Loucy (cell line): ENCODE measurements at regions not wholly inside any gene's neighbourhood (a gene's known extent, or its start where the extent isn't known, plus 50 kb on each side); places are given as distances from the start of the nearest gene placed in this dataset.

Experiments used
- H2AFZ ChIP-seq: fragments of 200-600 bp; sonication (generic); 2 replicates; pipeline ENCODE4 v1.6.0; 2016; ENCODE audit warnings: antibody characterized with exemption, mild to moderate bottlenecking, low read length, moderate library complexity
- H3F3A ChIP-seq: fragments of 200-600 bp; 2 replicates; pipeline ENCODE4 v1.6.0; 2016; ENCODE audit warnings: antibody characterized with exemption, low read depth, mild to moderate bottlenecking
- H3K27me3 ChIP-seq: fragments of 200-600 bp; sonication (generic); 2 replicates; pipeline ENCODE4 v1.6.1; 2014; ENCODE audit warnings: low read length, mild to moderate bottlenecking; ENCODE audit not compliant: insufficient read depth, poor library complexity, severe bottlenecking
- H3K36me3 ChIP-seq: fragments of 200-600 bp; sonication (generic); 2 replicates; pipeline ENCODE4 v1.6.1; 2016; ENCODE audit warnings: low read length; ENCODE audit not compliant: insufficient read depth
- H3K4me1 ChIP-seq: fragments of 200-600 bp; sonication (generic); 2 replicates; pipeline ENCODE4 v1.5.1; 2014; ENCODE audit warnings: low read length, mild to moderate bottlenecking; ENCODE audit not compliant: insufficient read depth, poor library complexity, severe bottlenecking
- H3K4me2 ChIP-seq: fragments of 200-600 bp; sonication (generic); 2 replicates; pipeline ENCODE4 v1.6.0; 2014; ENCODE audit warnings: antibody characterized with exemption, low read length, low read depth, mild to moderate bottlenecking; ENCODE audit not compliant: poor library complexity, severe bottlenecking
- H3K4me3 ChIP-seq: fragments of 200-600 bp; sonication (generic); 2 replicates; pipeline ENCODE4 v1.5.1; 2014; ENCODE audit warnings: low read length, mild to moderate bottlenecking, mixed read lengths; ENCODE audit not compliant: poor library complexity, severe bottlenecking
- H3K79me2 ChIP-seq: fragments of 200-600 bp; sonication (generic); 2 replicates; pipeline ENCODE4 v1.6.1; 2014; ENCODE audit warnings: low read length; ENCODE audit not compliant: insufficient read depth
- H3K9ac ChIP-seq: fragments of 200-600 bp; sonication (generic); 2 replicates; pipeline ENCODE4 v1.6.0; 2014; ENCODE audit warnings: mild to moderate bottlenecking, low read depth, low read length, moderate library complexity; ENCODE audit not compliant: poor library complexity, severe bottlenecking
- H3K9me2 ChIP-seq: fragments of 200-600 bp; sonication (generic); replicated peaks from 2 replicates; pipeline ENCODE4 v1.6.1; 2016; ENCODE audit warnings: low read depth, low read length, mixed read lengths
- H3K9me3 ChIP-seq: fragments of 200-600 bp; sonication (generic); 2 replicates; pipeline ENCODE4 v1.6.1; 2014; ENCODE audit warnings: mild to moderate bottlenecking, antibody characterized with exemption, low read length, low read depth; ENCODE audit not compliant: insufficient read depth
- H4K20me1 ChIP-seq: fragments of 200-600 bp; sonication (generic); 2 replicates; pipeline ENCODE4 v1.6.0; 2014; ENCODE audit warnings: antibody characterized with exemption, low read length, mild to moderate bottlenecking; ENCODE audit not compliant: insufficient read depth, poor library complexity, severe bottlenecking
- CTCF ChIP-seq: fragments of 200-600 bp; sonication (generic); conservative IDR thresholded peaks from 2 replicates; pipeline ENCODE4 v1.5.1; 2014; ENCODE audit warnings: mild to moderate bottlenecking, antibody characterized with exemption, low read length
- EZH2phosphoT487 ChIP-seq: fragments of 200-600 bp; IDR thresholded peaks from 2 replicates; pipeline ENCODE4 v1.6.1; 2018; ENCODE audit warnings: antibody characterized with exemption, mild to moderate bottlenecking, moderate library complexity, borderline replicate concordance

- H3K4me2 ChIP-seq: no peak overlapping the region
- no peak overlapping the region for H3K4me3 ChIP-seq
- H2AFZ ChIP-seq: no peak overlapping the region
Measured at GRCh38 chr3:22045882-22046281, 294.9 kb upstream of the ZNF385D start.

GRCh38 chr3:22063500-22063899 lies 312.5 kb upstream of the ZNF385D start:
- Histone ChIP-seq H3K9me3 (no peaks in the 10 kb centered on the region), H3K27me3 (no peaks in the 10 kb centered on the region), H3K4me3 (no peak overlapping the region), H3K36me3 (no peaks in the 10 kb centered on the region), H4K20me1 (no peaks in the 10 kb centered on the region), H3K9me2 (no peaks in the 10 kb centered on the region), H3K9ac (no peak overlapping the region), H3F3A (no peaks in the 10 kb centered on the region), H3K4me2 (no peak overlapping the region), H2AFZ (no peak overlapping the region), H3K79me2 (no peaks in the 10 kb centered on the region), H3K4me1 (no peaks in the 10 kb centered on the region)
- TF ChIP-seq CTCF (no peak), EZH2phosphoT487 (no peak)

More at GRCh38 chr3:22045882-22046281, 294.9 kb upstream of the ZNF385D start:
- H3K27me3 ChIP-seq: no peaks in the 10 kb centered on the region
- no peaks in the 10 kb centered on the region for H3K79me2 ChIP-seq
- TF ChIP-seq EZH2phosphoT487 (no peak), CTCF (no peak)
- H3K36me3 ChIP-seq: no peaks in the 10 kb centered on the region
- H3K9ac ChIP-seq: no peak overlapping the region
- H3K4me1 ChIP-seq: no peaks in the 10 kb centered on the region
- H3K9me3 ChIP-seq: no peaks in the 10 kb centered on the region
- H4K20me1 ChIP-seq: no peaks in the 10 kb centered on the region
- no peaks in the 10 kb centered on the region for H3F3A ChIP-seq
- H3K9me2 ChIP-seq: no peaks in the 10 kb centered on the region

- no peak overlapping the region for H3K4me2 ChIP-seq
- H4K20me1 ChIP-seq: no peaks in the 10 kb centered on the region
- TF ChIP-seq CTCF (no peak), EZH2phosphoT487 (no peak)
Measured at GRCh38 chr3:22068619-22069018, 317.6 kb upstream of the ZNF385D start.

More at GRCh38 chr3:22068619-22069018, 317.6 kb upstream of the ZNF385D start:
- Histone ChIP-seq H3F3A (no peaks in the 10 kb centered on the region), H3K9me2 (no peaks in the 10 kb centered on the region), H3K79me2 (no peaks in the 10 kb centered on the region), H3K4me3 (no peak overlapping the region), H3K9me3 (no peaks in the 10 kb centered on the region), H3K36me3 (no peaks in the 10 kb centered on the region), H3K27me3 (no peaks in the 10 kb centered on the region), H3K9ac (no peak overlapping the region), H3K4me1 (no peaks in the 10 kb centered on the region), H2AFZ (no peak overlapping the region)
